H1 (cell line): ENCODE measurements at regions not wholly inside any gene's neighbourhood (a gene's known extent, or its start where the extent isn't known, plus 50 kb on each side); places are given as distances from the start of the nearest gene placed in this dataset.
A peak's percentile ranks its signal among the peaks of the same experiment; 100 is the strongest.

ENCODE experiments used
- CTCF ChIA-PET: fragments of 300-600 bp; sonication (Branson Sonifier 250); formaldehyde crosslinking; loops from one replicate; lab custom pipeline; 2021; ENCODE audit not compliant: partially characterized antibody; lab: Charles Lee
- POLR2A ChIA-PET: fragments of 300-600 bp; sonication (Branson Sonifier 250); formaldehyde crosslinking; loops from one replicate; lab custom pipeline; 2021; ENCODE audit warnings: inconsistent platforms; ENCODE audit not compliant: partially characterized antibody; lab: Charles Lee
- DNase-seq, 2 experiments: peaks; one replicate each; pipeline versions ENCODE4 v3.0.0 to v3.0.0-alpha.2; 2010 to 2022; ENCODE audit warnings: low spot score in 2 of 2, low read depth in 1 of 2, mixed read lengths in 1 of 2
- FAIRE-seq: peaks from 2 replicates; lab custom pipeline; 2011; peaks lifted over from hg19 to GRCh38; lab: Jason Lieb, UNC
- H2AFZ ChIP-seq: 2 replicates; pipeline ENCODE4 v1.8.1; 2012; ENCODE audit warnings: low read length, inconsistent platforms
- H2AK5ac ChIP-seq: 2 replicates; pipeline ENCODE4 v1.6.1; 2013; ENCODE audit warnings: low read depth, low read length
- H2BK120ac ChIP-seq: replicated peaks from 2 replicates; pipeline ENCODE3; 2013; ENCODE audit warnings: low read depth, low read length, inconsistent platforms
- H2BK12ac ChIP-seq: 2 replicates; pipeline ENCODE4 v1.6.1; 2013; ENCODE audit warnings: low read depth, low read length
- H2BK15ac ChIP-seq: 2 replicates; pipeline ENCODE4 v1.6.1; 2013; ENCODE audit warnings: low read length
- H2BK20ac ChIP-seq: 2 replicates; pipeline ENCODE4 v1.6.1; 2013; ENCODE audit warnings: low read length
- H2BK5ac ChIP-seq: 2 replicates; pipeline ENCODE4 v1.6.1; 2013; ENCODE audit warnings: low read depth, low read length
- H3K14ac ChIP-seq: 2 replicates; pipeline ENCODE4 v1.6.1; 2013; ENCODE audit warnings: inconsistent platforms; ENCODE audit not compliant: insufficient read length
- H3K18ac ChIP-seq: 2 replicates; pipeline ENCODE4 v1.6.1; 2013; ENCODE audit warnings: low read length; ENCODE audit errors: extremely low read depth
- H3K23ac ChIP-seq: 2 replicates; pipeline ENCODE4 v1.6.1; 2013; ENCODE audit warnings: inconsistent platforms; ENCODE audit not compliant: insufficient read length
- H3K23me2 ChIP-seq: 2 replicates; pipeline ENCODE4 v1.6.1; 2013; ENCODE audit warnings: low read depth, low read length
- H3K27ac ChIP-seq: 2 replicates; pipeline ENCODE4 v1.6.1; 2011; ENCODE audit warnings: low read depth, low read length, inconsistent platforms
- H3K27me3 ChIP-seq, 4 experiments: replicated peaks in 1 of 4; 1 replicate in 1 of 4; 2 replicates in 3 of 4; pipeline versions ENCODE4 v1.6.1 to v1.8.1; 2011 to 2013; ENCODE audit warnings: low read length in 3 of 4, mild to moderate bottlenecking in 3 of 4, inconsistent platforms in 2 of 4, mixed read lengths in 2 of 4, moderate library complexity in 1 of 4; ENCODE audit not compliant: control insufficient read depth in 3 of 4, insufficient read depth in 3 of 4; ENCODE audit errors: extremely low read depth in 1 of 4
- H3K36me3 ChIP-seq, 4 experiments: 2 replicates each; pipeline versions ENCODE4 v1.6.1 to v1.8.1; 2011 to 2013; ENCODE audit warnings: mild to moderate bottlenecking in 4 of 4, low read length in 3 of 4, moderate library complexity in 2 of 4, control low read depth in 1 of 4, inconsistent platforms in 1 of 4; ENCODE audit not compliant: insufficient read depth in 4 of 4, control insufficient read depth in 2 of 4
- H3K4ac ChIP-seq: replicated peaks from 2 replicates; pipeline ENCODE3; 2013; ENCODE audit warnings: low read length, low read depth, mixed read lengths, inconsistent platforms; ENCODE audit not compliant: insufficient read length
- H3K4me1 ChIP-seq, 4 experiments: replicated peaks in 1 of 4; 1 replicate in 1 of 4; 2 replicates in 3 of 4; pipeline versions ENCODE4 v1.6.1 to v1.8.1; 2011 to 2013; ENCODE audit warnings: low read length in 3 of 4, inconsistent platforms in 2 of 4, mixed read lengths in 1 of 4; ENCODE audit not compliant: insufficient read depth in 4 of 4, control insufficient read depth in 3 of 4
- H3K4me2 ChIP-seq, 2 experiments: 2 replicates each; pipeline versions ENCODE4 v1.6.1 to v1.8.1; 2011 to 2013; ENCODE audit warnings: low read depth in 2 of 2, low read length in 2 of 2, control low read depth in 1 of 2, inconsistent platforms in 1 of 2, mild to moderate bottlenecking in 1 of 2; ENCODE audit not compliant: insufficient read depth in 1 of 2
- H3K4me3 ChIP-seq, 4 experiments: fragments of 200-600, 300-600 bp in 1 of 4; sonication (generic), shearing (Covaris generic), sonication (Bioruptor Twin) in 1 of 4; 2 replicates each; pipeline versions ENCODE4 v1.5.1 to v1.8.1; 2011 to 2016; ENCODE audit warnings: low read length in 4 of 4, low read depth in 3 of 4, control low read depth in 2 of 4, inconsistent platforms in 2 of 4, mild to moderate bottlenecking in 2 of 4, mixed read lengths in 1 of 4, moderate library complexity in 1 of 4; ENCODE audit not compliant: insufficient read depth in 2 of 4; ENCODE audit errors: extremely low read depth in 1 of 4
- H3K56ac ChIP-seq: replicated peaks from 2 replicates; pipeline ENCODE3; 2013; ENCODE audit warnings: low read depth, mild to moderate bottlenecking, mixed read lengths, low read length, inconsistent platforms; ENCODE audit not compliant: insufficient read length
- H3K79me1 ChIP-seq: 2 replicates; pipeline ENCODE4 v1.6.1; 2013; ENCODE audit warnings: low read depth, low read length, control low read depth
- H3K79me2 ChIP-seq, 2 experiments: 2 replicates each; pipeline versions ENCODE4 v1.6.1 to v1.8.1; 2012 to 2013; ENCODE audit warnings: low read length in 2 of 2, mild to moderate bottlenecking in 2 of 2, inconsistent platforms in 1 of 2; ENCODE audit not compliant: insufficient read depth in 2 of 2, control insufficient read depth in 1 of 2
- H3K9ac ChIP-seq, 4 experiments: replicated peaks in 1 of 4; 1 replicate in 1 of 4; 2 replicates in 3 of 4; pipeline versions ENCODE4 v1.6.1 to v1.8.1; 2011 to 2013; ENCODE audit warnings: low read depth in 3 of 4, low read length in 3 of 4, control low read depth in 2 of 4, mild to moderate bottlenecking in 2 of 4, moderate library complexity in 2 of 4, inconsistent platforms in 1 of 4; ENCODE audit errors: extremely low read depth in 1 of 4
- H3K9me3 ChIP-seq, 2 experiments: 2 replicates each; pipeline versions ENCODE4 v1.6.1 to v1.8.1; 2012 to 2013; ENCODE audit warnings: mild to moderate bottlenecking in 2 of 2, moderate library complexity in 2 of 2, control low read depth in 1 of 2, inconsistent platforms in 1 of 2, low read depth in 1 of 2, low read length in 1 of 2, mixed read lengths in 1 of 2; ENCODE audit not compliant: insufficient read depth in 2 of 2
- H4K20me1 ChIP-seq, 2 experiments: replicated peaks in 1 of 2; 2 replicates each; pipeline versions ENCODE3 to v1.8.1; 2011 to 2013; ENCODE audit warnings: inconsistent platforms in 2 of 2, low read length in 2 of 2, mild to moderate bottlenecking in 1 of 2; ENCODE audit not compliant: insufficient read depth in 2 of 2, control insufficient read depth in 1 of 2
- H4K5ac ChIP-seq: 2 replicates; pipeline ENCODE4 v1.6.1; 2013; ENCODE audit warnings: low read length, low read depth, mixed read lengths, inconsistent platforms; ENCODE audit not compliant: insufficient read length
- H4K8ac ChIP-seq: 2 replicates; pipeline ENCODE4 v1.8.0; 2013; ENCODE audit warnings: mild to moderate bottlenecking, moderate library complexity, low read length, inconsistent platforms; ENCODE audit not compliant: insufficient read depth; ENCODE audit errors: extremely low read depth
- H4K91ac ChIP-seq: replicated peaks from 2 replicates; pipeline ENCODE3; 2013; ENCODE audit warnings: low read length, mixed read lengths, inconsistent platforms; ENCODE audit not compliant: insufficient read length
- ASH2L ChIP-seq: fragments of 200-600, 300-600 bp; sonication (generic); IDR thresholded peaks from one replicate; pipeline ENCODE4 v1.7.1; 2017; ENCODE audit warnings: low read length
- BRCA1 ChIP-seq: IDR thresholded peaks from 2 replicates; pipeline ENCODE4 v1.6.1; 2012; ENCODE audit warnings: low read depth, low read length, improper control_type of control experiment
- CEBPB ChIP-seq: IDR thresholded peaks from 2 replicates; pipeline ENCODE4 v1.6.1; 2012; ENCODE audit warnings: low read depth, low read length
- CREB1 ChIP-seq: IDR thresholded peaks from 2 replicates; pipeline ENCODE4 v1.6.1; 2012; ENCODE audit warnings: inconsistent platforms
- FOSL1 ChIP-seq: IDR thresholded peaks from 2 replicates; pipeline ENCODE4 v1.6.1; 2011; ENCODE audit warnings: mild to moderate bottlenecking, low read depth, low read length, moderate library complexity; ENCODE audit not compliant: insufficient read depth
- POLR2A ChIP-seq, 2 experiments: IDR thresholded peaks; 1 replicate in 1 of 2; 2 replicates in 1 of 2; pipeline ENCODE4 v1.6.1; 2011; ENCODE audit warnings: low read depth in 2 of 2, low read length in 2 of 2, mild to moderate bottlenecking in 2 of 2; ENCODE audit errors: control extremely low read depth in 1 of 2
- POLR2AphosphoS5 ChIP-seq: IDR thresholded peaks from 2 replicates; pipeline ENCODE4 v1.6.1; 2011; ENCODE audit warnings: low read depth, low read length
- RAD21 ChIP-seq, 2 experiments: IDR thresholded peaks in 1 of 2; conservative IDR thresholded peaks in 1 of 2; 2 replicates each; pipeline ENCODE4 v1.6.1; 2011; ENCODE audit warnings: low read depth in 2 of 2, low read length in 2 of 2, improper control_type of control experiment in 1 of 2, inconsistent platforms in 1 of 2, mild to moderate bottlenecking in 1 of 2, moderate library complexity in 1 of 2
- USF2 ChIP-seq: IDR thresholded peaks from 2 replicates; pipeline ENCODE4 v1.6.1; 2011; ENCODE audit warnings: low read length, improper control_type of control experiment
- WGBS, 2 experiments: shearing (Covaris generic) in 1 of 2; methylation state at CpG; one replicate each; pipeline versions ENCODE4 v1.1.6 to v1.1.7; 2013 to 2015; ENCODE audit warnings: low lambda C conversion rate in 2 of 2, mixed read lengths in 2 of 2, inconsistent platforms in 1 of 2, low coverage in 1 of 2, missing lambda C conversion rate in 1 of 2; ENCODE audit not compliant: insufficient replicate concordance in 2 of 2, insufficient coverage in 1 of 2, insufficient read length in 1 of 2; ENCODE audit errors: extremely low coverage in 1 of 2, missing lambda C conversion rate in 1 of 2; 5-methylcytosine and 5-hydroxymethylcytosine counted together

- FAIRE-seq (no peak), DNase-seq (no peak)
- H2BK12ac ChIP-seq: no peak overlapping the region
- H3K27ac ChIP-seq: no peak overlapping the region
- no peak overlapping the region for H2BK20ac ChIP-seq
- no peak overlapping the region for H3K4me3 ChIP-seq
- ChIA-PET CTCF (interaction anchor here (0.6 to 1.6 kb wide), 2 partner anchors 14 to 75 kb away, joined by 3 to 6 read pairs; no protein-coding TSS in a partner anchor), POLR2A (no interaction called here)
- 89% methylated on average over 3 of the region's 3 CpGs; no CpG with 5 or more reads in 1 of the 2 experiments for WGBS, 2 experiments
- TF ChIP-seq FOSL1 (no peak), POLR2AphosphoS5 (no peak), USF2 (no peak), POLR2A (IDR thresholded peaks at IDR 0.05; ENCODE audit: control extremely low read depth in 1 of 2, low read depth in 2 of 2, low read length in 2 of 2) (no peak), BRCA1 (no peak), CREB1 (no peak), CEBPB (peak; percentile 24; the same call in 1 of the 2 replicates), ASH2L (no peak), RAD21 (IDR thresholded peaks at IDR 0.05 in 1 of 2, conservative IDR thresholded peaks at IDR 0.05 in 1 of 2; ENCODE audit: low read depth in 2 of 2, low read length in 2 of 2) (no peak)
- no peak overlapping the region for H3K56ac ChIP-seq
- no peaks in the 10 kb centered on the region for H3K9me3 ChIP-seq
- no peak overlapping the region for H3K23ac ChIP-seq
- H3K79me2 ChIP-seq: no peaks in the 10 kb centered on the region
- H3K79me1 ChIP-seq: no peaks in the 10 kb centered on the region
- no peak overlapping the region for H4K8ac ChIP-seq
- H2AFZ ChIP-seq: no peak overlapping the region
- H3K4ac ChIP-seq: no peak overlapping the region
- H4K5ac ChIP-seq: no peak overlapping the region
- H2AK5ac ChIP-seq: no peak overlapping the region
- no peaks in the 10 kb centered on the region for H3K4me1 ChIP-seq
- H4K91ac ChIP-seq: no peak overlapping the region
- no peaks in the 10 kb centered on the region for H3K23me2 ChIP-seq
- H3K4me2 ChIP-seq: no peak overlapping the region
- H3K18ac ChIP-seq: no peak overlapping the region
- no peaks in the 10 kb centered on the region for H3K36me3 ChIP-seq
- H3K27me3 ChIP-seq: no peaks in the 10 kb centered on the region
- no peaks in the 10 kb centered on the region for H4K20me1 ChIP-seq
- no peak overlapping the region for H3K9ac ChIP-seq
- H2BK5ac ChIP-seq: no peak overlapping the region
- no peak overlapping the region for H2BK120ac ChIP-seq
- H2BK15ac ChIP-seq: no peak overlapping the region
- H3K14ac ChIP-seq: no peak overlapping the region
Measured at GRCh38 chr3:82178291-82178690, 416.8 kb upstream of the GBE1 start.
